Activated CD4-positive, CD25-positive, alpha-beta regulatory T cell treated with anti-CD3 and anti-CD28 coated beads, Interleukin-2, amount 50 U/mL, for 16 hours (primary cell): ENCODE measurements at regions not wholly inside any gene's neighbourhood (a gene's known extent, or its start where the extent isn't known, plus 50 kb on each side); places are given as distances from the start of the nearest gene placed in this dataset.
A peak's percentile ranks its signal among the peaks of the same experiment; 100 is the strongest.
"Not testable (repeated sequence)": the region's sequence is repeated elsewhere in the genome, so short reads cannot be mapped to it uniquely, and the experiment has no call there.

Experiments
- DNase-seq: peaks from one replicate; pipeline ENCODE4 v3.0.0-alpha.2; 2020; ENCODE audit warnings: low read depth, low spot score

GRCh38 chr1:120465900-120466299 is 51.1 kb downstream of the NBPF8 start:
- not testable (repeated sequence) for DNase-seq

GRCh38 chr1:120477663-120478062 is 62.8 kb downstream of the NBPF8 start:
- not testable (repeated sequence) for DNase-seq

GRCh38 chr1:120478400-120478799 is 63.6 kb downstream of the NBPF8 start:
- not testable (repeated sequence) for DNase-seq

GRCh38 chr1:120487542-120487941 is 72.7 kb downstream of the NBPF8 start:
- not testable (repeated sequence) for DNase-seq

- DNase-seq: not testable (repeated sequence)
Measured at GRCh38 chr1:120489217-120489616, 74.4 kb downstream of the NBPF8 start.

GRCh38 chr1:120497145-120497544 is 82.3 kb downstream of the NBPF8 start:
- DNase-seq: not testable (repeated sequence)

GRCh38 chr1:120503284-120503683 is 88.4 kb downstream of the NBPF8 start:
- not testable (repeated sequence) for DNase-seq

- not testable (repeated sequence) for DNase-seq
Measured at GRCh38 chr1:120506352-120506751, 91.5 kb downstream of the NBPF8 start.

GRCh38 chr1:120508351-120508750 is 93.5 kb downstream of the NBPF8 start:
- DNase-seq: not testable (repeated sequence)

- DNase-seq: not testable (repeated sequence)
Measured at GRCh38 chr1:120509258-120509657, 94.4 kb downstream of the NBPF8 start.

- DNase-seq: not testable (repeated sequence)
Measured at GRCh38 chr1:120513099-120513498, 98.3 kb downstream of the NBPF8 start.

GRCh38 chr1:120513531-120513930 is 98.7 kb downstream of the NBPF8 start:
- DNase-seq: not testable (repeated sequence)

GRCh38 chr1:120519196-120519595 is 104.4 kb downstream of the NBPF8 start:
- DNase-seq: not testable (repeated sequence)

GRCh38 chr1:120524416-120524815 is 109.6 kb downstream of the NBPF8 start:
- not testable (repeated sequence) for DNase-seq

GRCh38 chr1:120525386-120525785 is 110.6 kb downstream of the NBPF8 start:
- DNase-seq: not testable (repeated sequence)

GRCh38 chr1:120529475-120530089 is 114.7 kb downstream of the NBPF8 start:
- DNase-seq: not testable (repeated sequence)

- not testable (repeated sequence) for DNase-seq
Measured at GRCh38 chr1:120531455-120531854, 116.6 kb downstream of the NBPF8 start.

- not testable (repeated sequence) for DNase-seq
Measured at GRCh38 chr1:120534361-120535047, 119.7 kb downstream of the NBPF8 start.

- not testable (repeated sequence) for DNase-seq
Measured at GRCh38 chr1:120535052-120535451, 120.2 kb downstream of the NBPF8 start.

GRCh38 chr1:120541394-120541793 is 126.6 kb downstream of the NBPF8 start:
- DNase-seq: not testable (repeated sequence)

GRCh38 chr1:120542365-120542764 is 127.5 kb downstream of the NBPF8 start:
- not testable (repeated sequence) for DNase-seq

- not testable (repeated sequence) for DNase-seq
Measured at GRCh38 chr1:120542940-120543339, 128.1 kb downstream of the NBPF8 start.

- DNase-seq: peak; percentile 65
Measured at GRCh38 chr1:120544434-120544833, 129.6 kb downstream of the NBPF8 start.
